Activated CD8-positive, alpha-beta memory T cell treated with anti-CD3 and anti-CD28 coated beads, Interleukin-2, amount 10 ng/mL, durations not matched to agents 7 days and 5 days (primary cell): ENCODE measurements at regions not wholly inside any gene's neighbourhood (a gene's known extent, or its start where the extent isn't known, plus 50 kb on each side); places are given as distances from the start of the nearest gene placed in this dataset.
"Not testable (repeated sequence)": the region's sequence is repeated elsewhere in the genome, so short reads cannot be mapped to it uniquely, and the experiment has no call there.

Experiments used
- ATAC-seq: fragments of 150-1000 bp; cut with Tn5 transposase; one replicate; pipeline ENCODE4 v1.10.0; 2021; ENCODE audit warnings: moderate library complexity
- CTCF ChIA-PET: fragments of 350-600 bp; sonication (Branson Sonifier 250); formaldehyde crosslinking; loops from one replicate; lab custom pipeline; 2021; ENCODE audit warnings: antibody characterized with exemption; lab: Charles Lee
- DNase-seq: peaks from one replicate; pipeline ENCODE4 v3.0.0-alpha.2; 2020
- H3K27ac Mint-ChIP-seq: one replicate; pipeline ENCODE4 v1.8.0; 2021; ENCODE audit warnings: mild to moderate bottlenecking, mixed read lengths
- H3K27me3 Mint-ChIP-seq: one replicate; pipeline ENCODE4 v1.8.0; 2021; ENCODE audit warnings: mixed read lengths
- H3K36me3 Mint-ChIP-seq: one replicate; pipeline ENCODE4 v1.8.0; 2021; ENCODE audit warnings: mild to moderate bottlenecking, mixed read lengths
- H3K4me1 Mint-ChIP-seq: one replicate; pipeline ENCODE4 v1.8.0; 2021; ENCODE audit warnings: mixed read lengths
- H3K4me3 Mint-ChIP-seq: one replicate; pipeline ENCODE4 v1.8.0; 2021; ENCODE audit warnings: mild to moderate bottlenecking, moderate library complexity, mixed read lengths
- H3K9me3 Mint-ChIP-seq: one replicate; pipeline ENCODE4 v1.8.0; 2022; ENCODE audit warnings: low read depth, mixed read lengths

DNA sequence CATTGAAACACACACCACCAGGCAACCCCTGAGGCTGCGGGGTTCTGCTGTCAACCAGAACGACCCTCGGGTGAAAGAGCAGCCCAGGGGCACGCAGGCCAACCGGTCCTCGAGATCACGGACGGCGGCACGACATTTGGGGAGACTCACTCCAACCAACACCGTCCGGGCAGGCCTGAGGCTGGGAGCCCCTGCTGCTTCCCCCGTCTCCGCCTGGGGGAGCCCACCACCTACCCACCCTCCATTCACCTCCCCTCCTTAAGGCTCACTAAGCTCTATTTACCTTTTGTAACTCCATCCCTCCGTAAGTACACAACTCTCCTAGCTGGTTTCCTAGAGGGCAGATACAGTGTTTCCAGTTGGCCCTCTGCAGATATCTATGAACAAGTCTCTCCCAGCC lies 971.3 kb upstream of the DEFB115 start:
- CTCF ChIA-PET = no interaction called here
- Mint-ChIP-seq H3K4me3 (no peak overlapping the region), H3K36me3 (peaks cover 6% of the 10 kb centered on the region), H3K27ac (no peak overlapping the region), H3K27me3 (no peaks in the 10 kb centered on the region), H3K9me3 (peaks cover 5% of the 10 kb centered on the region), H3K4me1 (peaks cover 38% of the 10 kb centered on the region)
- ATAC-seq (no peak), DNase-seq (no peak)

DNA sequence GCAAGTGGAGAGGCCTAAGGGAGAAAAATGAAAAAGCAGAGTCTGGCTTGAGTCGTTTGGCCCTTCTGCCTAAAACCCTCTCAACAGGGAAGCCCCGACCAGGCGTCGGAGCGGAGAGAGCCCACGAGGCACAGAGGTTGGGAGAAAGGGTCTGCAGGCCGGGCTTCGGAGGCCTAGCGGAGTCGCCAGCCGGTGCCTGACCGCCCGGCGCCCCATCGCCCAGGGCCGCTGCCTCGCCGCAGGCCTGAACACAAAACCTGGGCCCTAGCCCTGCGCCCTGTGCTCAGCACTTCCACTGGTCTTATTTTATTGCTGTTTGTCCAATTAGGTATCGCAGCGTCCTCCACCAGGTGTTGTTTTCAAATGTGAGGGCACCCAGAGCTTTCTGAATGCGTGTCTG lies 970.0 kb upstream of the DEFB115 start:
- DNase-seq, H3K4me3 Mint-ChIP-seq, H3K9me3 Mint-ChIP-seq, CTCF ChIA-PET, H3K27ac Mint-ChIP-seq, H3K27me3 Mint-ChIP-seq, ATAC-seq, H3K36me3 Mint-ChIP-seq: not testable (repeated sequence)
- H3K4me1 Mint-ChIP-seq = peaks cover 36% of the 10 kb centered on the region

DNA sequence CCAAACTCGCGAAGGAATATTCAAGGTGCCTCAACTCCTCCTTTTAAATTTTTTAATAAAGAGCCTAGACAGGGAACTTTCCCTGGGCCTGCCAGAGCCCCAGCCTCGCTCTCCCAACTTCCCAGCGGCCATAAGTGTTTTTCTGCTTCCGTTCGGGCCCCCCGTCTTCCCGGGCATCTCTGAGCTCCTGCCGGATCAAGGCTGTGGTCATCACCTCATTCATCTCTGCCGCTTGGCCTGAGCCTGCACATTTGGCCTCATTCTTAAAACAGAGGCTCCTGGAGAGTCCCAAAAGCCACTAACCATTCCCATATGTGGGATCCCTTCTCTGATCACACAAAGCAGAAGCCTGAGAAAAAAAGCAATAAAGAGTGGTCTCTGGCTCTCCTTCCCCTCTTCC lies 969.1 kb upstream of the DEFB115 start:
- Mint-ChIP-seq H3K36me3 (peaks cover 5% of the 10 kb centered on the region), H3K27ac (no peak overlapping the region), H3K4me1 (peaks cover 29% of the 10 kb centered on the region), H3K9me3 (peaks cover 2% of the 10 kb centered on the region), H3K27me3 (no peaks in the 10 kb centered on the region), H3K4me3 (peak overlapping the region; percentile 79)
- ATAC-seq = no peak
- DNase-seq = no peak
- CTCF ChIA-PET = no interaction called here

DNA sequence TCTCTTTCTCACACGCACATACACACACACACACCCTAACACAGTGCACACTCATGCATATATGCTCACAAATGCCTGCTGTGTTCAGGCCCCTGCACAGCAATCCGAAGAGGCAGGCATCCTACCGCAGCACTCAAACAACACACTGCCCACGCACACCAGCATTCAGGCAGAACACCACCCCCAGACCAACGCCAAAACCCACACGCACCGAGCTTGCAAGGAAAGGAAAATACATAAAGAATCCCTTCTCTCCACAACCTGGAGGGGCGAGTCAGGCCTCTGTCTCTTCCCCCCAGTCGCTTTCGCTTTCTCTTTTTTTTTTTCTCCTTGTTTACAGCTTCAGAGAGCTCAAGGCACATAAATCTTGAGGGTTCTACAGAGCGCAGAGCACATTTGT lies 968.4 kb upstream of the DEFB115 start:
- H3K27me3 Mint-ChIP-seq, H3K9me3 Mint-ChIP-seq: not testable (repeated sequence)

DNA sequence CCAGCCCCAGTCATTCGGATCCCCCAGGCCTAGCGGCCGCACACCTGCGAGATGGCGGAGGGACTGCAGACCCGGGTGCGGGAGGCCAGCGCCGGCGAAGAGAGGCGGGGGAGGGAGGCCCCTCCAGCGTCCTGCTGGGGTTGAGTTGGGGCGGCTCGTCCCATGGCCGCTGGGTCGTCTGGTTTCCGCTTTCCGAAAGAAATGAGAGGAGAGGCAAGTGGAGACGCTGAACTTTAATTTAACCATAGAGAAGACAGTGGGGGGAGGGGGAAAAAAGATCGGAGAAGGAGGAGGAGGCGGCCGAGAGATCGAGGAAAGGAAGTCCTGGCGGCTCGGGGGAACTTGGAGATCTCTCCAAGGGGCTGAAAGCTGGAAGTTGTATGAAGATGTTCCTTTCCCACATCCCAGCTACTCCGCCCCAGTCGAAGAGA lies 967.7 kb upstream of the DEFB115 start:
- Mint-ChIP-seq H3K4me3 (peak overlapping the region; percentile 79), H3K27ac (peak overlapping the region; percentile 85), H3K4me1 (peaks cover 20% of the 10 kb centered on the region)
- CTCF ChIA-PET, ATAC-seq, H3K36me3 Mint-ChIP-seq, H3K9me3 Mint-ChIP-seq, H3K27me3 Mint-ChIP-seq: not testable (repeated sequence)
- peak; percentile 53 for DNase-seq

More for the DNA sequence above, 968.4 kb upstream of the DEFB115 start:
- Mint-ChIP-seq H3K4me1 (peaks cover 24% of the 10 kb centered on the region), H3K27ac (peak overlapping the region; percentile 85), H3K4me3 (peak overlapping the region; percentile 79)
- DNase-seq = peak; percentile 48
- ATAC-seq, CTCF ChIA-PET, H3K36me3 Mint-ChIP-seq: not testable (repeated sequence)

DNA sequence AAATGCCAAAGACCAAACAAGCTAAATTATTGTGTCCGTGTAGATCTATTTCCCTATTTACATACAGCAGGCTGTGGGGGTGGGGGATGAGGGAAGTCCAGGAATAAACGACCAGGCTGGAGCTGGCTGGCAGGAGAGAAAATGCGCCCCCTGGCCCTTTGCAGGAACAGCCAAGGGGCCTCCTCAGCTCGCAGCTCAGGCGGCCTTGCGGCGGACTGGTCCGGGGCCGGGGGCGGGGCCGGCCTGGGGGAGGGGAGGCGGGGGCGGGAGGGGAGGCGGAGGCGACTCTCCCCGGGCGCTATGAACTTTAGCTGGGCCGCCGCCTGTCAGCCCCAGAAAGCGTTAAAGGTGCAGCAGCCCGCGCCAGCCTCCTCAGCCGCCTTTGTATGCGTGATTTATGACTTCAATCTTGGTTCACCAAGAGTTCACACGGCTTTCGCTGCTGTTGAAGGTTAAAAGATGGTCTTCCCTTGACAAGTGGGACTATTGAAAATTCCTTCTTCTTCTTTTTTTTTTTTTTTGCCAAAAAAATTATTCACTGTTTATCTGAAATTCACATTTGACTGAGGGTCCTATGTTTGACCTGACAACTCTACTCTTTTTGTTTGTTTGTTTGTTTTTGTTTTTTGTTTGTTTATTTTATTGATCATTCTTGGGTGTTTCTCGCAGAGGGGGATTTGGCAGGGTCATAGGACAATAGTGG lies 967.0 kb upstream of the DEFB115 start:
- ATAC-seq (peak; percentile 85), DNase-seq (peak; percentile 65)
- H3K4me1 Mint-ChIP-seq = peaks cover 14% of the 10 kb centered on the region
- H3K36me3 Mint-ChIP-seq, CTCF ChIA-PET, H3K27me3 Mint-ChIP-seq, H3K9me3 Mint-ChIP-seq: not testable (repeated sequence)
- peak overlapping the region; percentile 85 for H3K27ac Mint-ChIP-seq
- H3K4me3 Mint-ChIP-seq = peak overlapping the region; percentile 79

DNA sequence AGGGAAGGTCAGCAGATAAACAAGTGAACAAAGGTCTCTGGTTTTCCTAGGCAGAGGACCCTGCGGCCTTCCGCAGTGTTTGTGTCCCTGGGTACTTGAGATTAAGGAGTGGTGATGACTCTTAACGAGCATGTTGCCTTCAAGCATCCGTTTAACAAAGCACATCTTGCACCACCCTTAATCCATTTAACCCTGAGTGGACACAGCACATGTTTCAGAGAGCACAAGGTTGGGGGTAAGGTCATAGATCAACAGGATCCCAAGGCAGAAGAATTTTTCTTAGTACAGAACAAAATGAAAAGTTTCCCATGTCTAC lies 966.4 kb upstream of the DEFB115 start:
- ATAC-seq, H3K27ac Mint-ChIP-seq, DNase-seq, H3K9me3 Mint-ChIP-seq, CTCF ChIA-PET, H3K27me3 Mint-ChIP-seq, H3K36me3 Mint-ChIP-seq: not testable (repeated sequence)
- Mint-ChIP-seq H3K4me1 (peaks cover 14% of the 10 kb centered on the region), H3K4me3 (peak overlapping the region; percentile 79)

DNA sequence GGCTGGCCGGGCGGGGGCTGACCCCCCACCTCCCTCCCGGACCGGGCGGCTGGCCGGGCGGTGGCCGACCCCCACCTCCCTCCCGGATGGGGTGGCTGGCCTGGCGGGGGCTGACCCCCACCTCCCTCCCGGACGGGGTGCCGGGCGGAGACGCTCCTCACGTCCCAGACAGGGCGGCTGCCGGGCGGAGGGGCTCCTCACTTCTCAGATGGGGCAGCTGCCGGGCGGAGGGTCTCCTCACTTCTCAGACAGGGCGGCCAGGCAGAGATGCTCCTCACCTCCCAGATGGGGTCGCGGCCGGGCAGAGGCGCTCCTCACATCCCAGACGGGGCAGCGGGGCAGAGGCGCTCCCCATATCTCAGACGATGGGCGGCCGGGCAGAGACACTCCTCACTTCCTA lies 965.8 kb upstream of the DEFB115 start:
- H3K27me3 Mint-ChIP-seq, H3K9me3 Mint-ChIP-seq, H3K36me3 Mint-ChIP-seq, CTCF ChIA-PET, ATAC-seq, H3K4me3 Mint-ChIP-seq, H3K27ac Mint-ChIP-seq, DNase-seq: not testable (repeated sequence)
- peaks cover 14% of the 10 kb centered on the region for H3K4me1 Mint-ChIP-seq

DNA sequence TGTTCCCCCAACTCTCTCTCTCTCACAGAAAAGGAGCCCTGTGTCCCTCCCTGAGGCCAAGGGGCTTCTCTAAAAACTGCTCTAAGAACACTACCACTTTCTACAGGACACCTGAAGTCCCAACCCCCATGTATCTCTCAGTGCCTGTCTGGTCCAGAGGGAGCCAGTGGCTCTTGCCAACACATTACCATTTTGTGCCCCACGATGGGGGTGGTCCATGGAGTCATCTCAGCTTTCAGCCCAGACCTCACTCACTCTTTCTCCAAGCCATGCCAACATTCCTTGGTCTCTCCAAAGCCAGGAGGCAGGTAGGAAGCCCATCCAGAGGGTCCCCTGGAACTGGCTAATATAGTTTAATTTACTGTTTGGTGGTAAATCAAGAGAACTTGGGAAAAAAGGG lies 962.1 kb upstream of the DEFB115 start:
- DNase-seq, CTCF ChIA-PET, H3K27ac Mint-ChIP-seq, H3K4me1 Mint-ChIP-seq, H3K9me3 Mint-ChIP-seq, H3K4me3 Mint-ChIP-seq, H3K36me3 Mint-ChIP-seq, ATAC-seq: not testable (repeated sequence)
- peaks cover 16% of the 10 kb centered on the region for H3K27me3 Mint-ChIP-seq

DNA sequence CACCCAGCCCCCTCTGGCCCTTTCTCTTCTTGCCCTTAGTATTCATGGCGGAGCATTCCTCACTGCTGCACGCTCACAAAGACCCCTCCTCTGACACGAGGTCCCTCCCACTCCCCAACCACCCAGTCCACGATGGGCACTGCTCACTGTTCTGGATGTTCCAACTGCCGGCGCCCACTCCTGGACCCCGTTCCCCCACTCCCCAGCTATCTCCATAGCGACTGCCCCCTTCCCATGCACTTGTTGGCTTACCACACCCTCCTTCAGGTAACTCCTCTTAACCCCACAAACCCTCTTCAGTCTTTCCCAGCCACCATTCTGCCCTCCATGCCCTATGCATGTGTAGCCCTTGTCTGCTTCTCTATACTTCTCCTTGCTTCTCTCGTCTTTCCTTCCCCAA lies 961.5 kb upstream of the DEFB115 start:
- H3K4me1 Mint-ChIP-seq, H3K9me3 Mint-ChIP-seq, DNase-seq, ATAC-seq, H3K27ac Mint-ChIP-seq, H3K36me3 Mint-ChIP-seq, H3K4me3 Mint-ChIP-seq, CTCF ChIA-PET: not testable (repeated sequence)
- peaks cover 18% of the 10 kb centered on the region for H3K27me3 Mint-ChIP-seq

DNA sequence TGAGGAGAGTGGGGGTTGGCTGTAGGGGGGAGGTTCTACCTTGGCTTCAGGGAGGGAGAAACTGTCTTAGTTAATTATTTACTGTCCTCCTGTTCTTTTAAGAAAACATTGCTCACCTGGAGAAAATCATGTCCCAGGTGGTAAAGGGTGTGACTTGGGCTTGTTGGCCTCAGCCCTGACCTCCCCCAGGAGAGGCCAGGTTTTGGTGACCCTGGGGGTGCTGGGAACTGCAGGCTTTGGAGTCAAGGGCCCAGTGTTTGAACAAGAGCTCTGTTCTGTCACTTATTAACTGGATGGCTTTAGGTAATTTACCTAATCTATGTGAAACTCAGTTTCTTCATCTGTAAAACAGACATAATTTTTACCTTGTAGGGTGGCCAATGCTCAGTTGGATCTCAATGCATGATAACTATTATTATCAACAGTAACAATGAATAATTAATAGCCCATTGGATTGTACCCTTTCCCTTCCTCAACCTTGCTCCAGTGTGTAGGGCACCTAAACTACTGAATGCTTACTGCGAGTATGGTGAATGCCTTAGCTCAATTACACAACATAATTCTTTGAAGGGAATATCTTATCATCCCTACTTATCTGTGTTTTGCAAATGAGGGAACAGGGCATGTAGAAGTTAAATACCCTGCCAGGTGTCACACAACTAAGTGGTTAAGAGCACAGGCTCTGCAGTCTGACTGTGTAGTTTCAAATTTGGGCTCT lies 959.4 kb upstream of the DEFB115 start:
- peaks cover 21% of the 10 kb centered on the region for H3K27me3 Mint-ChIP-seq

DNA sequence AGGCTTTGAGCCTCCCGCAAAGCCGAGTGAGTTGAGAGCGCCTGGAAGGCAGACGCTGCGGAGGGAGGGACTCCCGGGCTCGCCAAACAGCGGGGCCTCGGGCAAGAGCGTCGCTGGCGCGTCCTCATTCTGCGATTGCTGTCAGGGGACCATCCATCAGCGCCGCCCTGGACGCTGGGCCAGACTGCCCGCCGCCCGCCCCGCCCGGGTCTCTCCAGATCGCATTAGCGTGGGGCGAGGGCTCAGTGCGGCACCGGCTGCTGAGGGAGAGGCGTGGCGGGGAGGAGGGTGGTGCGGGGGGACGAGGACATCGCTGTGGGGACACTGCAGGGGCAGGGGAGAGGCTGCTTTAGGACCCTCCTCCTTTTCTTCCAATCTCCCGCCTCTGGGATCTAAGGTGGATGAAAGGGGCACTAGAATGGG lies 957.2 kb upstream of the DEFB115 start:
- CTCF ChIA-PET, DNase-seq, H3K36me3 Mint-ChIP-seq, H3K27ac Mint-ChIP-seq, ATAC-seq, H3K9me3 Mint-ChIP-seq: not testable (repeated sequence)
- peak overlapping the region; percentile 27 for H3K4me3 Mint-ChIP-seq
- peaks cover 17% of the 10 kb centered on the region for H3K4me1 Mint-ChIP-seq
- peaks cover 17% of the 10 kb centered on the region for H3K27me3 Mint-ChIP-seq

More for the DNA sequence above, 959.4 kb upstream of the DEFB115 start:
- DNase-seq, H3K27ac Mint-ChIP-seq, H3K4me3 Mint-ChIP-seq, H3K9me3 Mint-ChIP-seq, CTCF ChIA-PET, ATAC-seq, H3K36me3 Mint-ChIP-seq: not testable (repeated sequence)
- peaks cover 17% of the 10 kb centered on the region for H3K4me1 Mint-ChIP-seq

DNA sequence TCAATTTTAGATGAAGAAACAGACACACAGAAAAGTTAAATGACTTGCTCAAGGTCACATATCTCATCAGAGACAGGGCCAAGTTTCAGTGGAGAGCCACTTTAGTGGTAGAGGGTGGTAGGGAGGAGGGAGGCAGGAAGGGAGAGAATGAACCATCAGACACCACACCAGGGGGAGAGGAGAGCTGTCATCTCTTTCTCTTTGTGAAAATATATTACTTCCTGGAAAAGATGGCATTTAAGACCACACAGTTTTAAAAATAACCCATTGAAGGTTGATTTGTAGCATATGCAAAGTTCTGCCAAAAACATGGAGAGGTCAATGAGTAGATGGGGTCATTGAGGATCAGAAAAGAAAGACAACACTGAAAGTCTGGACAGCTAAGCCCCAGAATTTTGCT lies 954.7 kb upstream of the DEFB115 start:
- DNase-seq, H3K9me3 Mint-ChIP-seq, CTCF ChIA-PET, ATAC-seq, H3K36me3 Mint-ChIP-seq, H3K4me3 Mint-ChIP-seq, H3K27ac Mint-ChIP-seq: not testable (repeated sequence)
- H3K4me1 Mint-ChIP-seq = peaks cover 17% of the 10 kb centered on the region
- peaks cover 14% of the 10 kb centered on the region for H3K27me3 Mint-ChIP-seq

DNA sequence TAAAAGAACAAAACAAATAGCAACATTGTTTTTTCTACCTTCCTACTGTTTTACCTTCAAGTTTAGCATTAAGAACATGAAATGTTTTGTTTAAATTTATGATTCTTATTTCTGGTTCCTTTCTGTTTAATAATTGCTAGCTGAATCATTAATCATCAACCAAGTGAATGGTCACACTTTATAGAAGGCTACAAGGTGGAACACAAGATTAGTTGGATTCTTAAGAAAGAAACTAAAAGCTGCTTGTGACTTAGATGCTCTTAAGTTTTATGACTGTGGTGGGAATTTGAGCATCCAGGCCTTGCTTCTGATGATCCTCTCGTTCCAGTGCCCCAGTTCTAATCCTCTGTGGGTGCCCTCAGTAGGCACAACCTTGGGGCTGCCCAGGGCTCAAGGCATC lies 947.5 kb upstream of the DEFB115 start:
- H3K36me3 Mint-ChIP-seq, CTCF ChIA-PET, H3K4me3 Mint-ChIP-seq, H3K4me1 Mint-ChIP-seq, DNase-seq, H3K27me3 Mint-ChIP-seq, H3K9me3 Mint-ChIP-seq, H3K27ac Mint-ChIP-seq, ATAC-seq: not testable (repeated sequence)
